PC-3 (cell line): ENCODE measurements at regions not wholly inside any gene's neighbourhood (a gene's known extent, or its start where the extent isn't known, plus 50 kb on each side); places are given as distances from the start of the nearest gene placed in this dataset.

Source experiments
- CTCF ChIP-seq: fragments of 300-600 bp; sonication (generic); conservative IDR thresholded peaks from 2 replicates; pipeline ENCODE4 v1.5.1; 2017; ENCODE audit warnings: antibody characterized with exemption, low read depth, mild to moderate bottlenecking, low read length
- EZH2phosphoT487 ChIP-seq: fragments of 300-600 bp; sonication (generic); IDR thresholded peaks from 2 replicates; pipeline ENCODE4 v1.6.1; 2018; ENCODE audit warnings: mild to moderate bottlenecking, antibody characterized with exemption, low read length, borderline replicate concordance

GRCh38 chr5:4860631-4861030, 279.5 kb upstream of the ADAMTS16 start:
- TF ChIP-seq CTCF (no peak), EZH2phosphoT487 (no peak)
